Fibroblast of lung (primary cell): ENCODE measurements at regions not wholly inside any gene's neighbourhood (a gene's known extent, or its start where the extent isn't known, plus 50 kb on each side); places are given as distances from the start of the nearest gene placed in this dataset.

ENCODE experiments used
- DNase-seq, 2 donors: peaks; one replicate each; pipeline versions ENCODE4 v3.0.0 to v3.0.0-alpha.2; 2010; ENCODE audit warnings: low read depth in 2 of 2
- H2AFZ ChIP-seq: 2 replicates; pipeline ENCODE4 v1.5.1; 2012; ENCODE audit warnings: low read length, control low read depth, inconsistent platforms
- H3K27ac ChIP-seq: 2 replicates; pipeline ENCODE4 v1.5.1; 2011; ENCODE audit warnings: low read length, control low read depth; ENCODE audit not compliant: insufficient read depth
- H3K27me3 ChIP-seq: 2 replicates; pipeline ENCODE4 v1.5.1; 2011; ENCODE audit warnings: mild to moderate bottlenecking, low read length; ENCODE audit not compliant: control insufficient read depth, insufficient read depth
- H3K36me3 ChIP-seq: 2 replicates; pipeline ENCODE4 v1.5.1; 2011; ENCODE audit warnings: low read length; ENCODE audit not compliant: control insufficient read depth, insufficient read depth
- H3K4me1 ChIP-seq: 2 replicates; pipeline ENCODE4 v1.5.1; 2011; ENCODE audit warnings: low read length; ENCODE audit not compliant: control insufficient read depth, insufficient read depth; ENCODE audit errors: extremely low read depth
- H3K4me2 ChIP-seq: 2 replicates; pipeline ENCODE4 v1.5.1; 2011; ENCODE audit warnings: low read length, control low read depth; ENCODE audit not compliant: insufficient read depth; ENCODE audit errors: extremely low read depth
- H3K4me3 ChIP-seq, 4 experiments: fragments of 200-600 bp in 1 of 4; sonication (generic) in 1 of 4; replicated peaks in 1 of 4; 2 replicates each; pipeline ENCODE4 v1.5.1; 2011 to 2016; ENCODE audit warnings: low read length in 4 of 4, low read depth in 3 of 4, mild to moderate bottlenecking in 3 of 4, control low read depth in 2 of 4, inconsistent platforms in 1 of 4, mixed read lengths in 1 of 4; ENCODE audit not compliant: insufficient read depth in 1 of 4; ENCODE audit errors: control extremely low read depth in 1 of 4
- H3K79me2 ChIP-seq: 2 replicates; pipeline ENCODE4 v1.5.1; 2012; ENCODE audit warnings: mild to moderate bottlenecking, low read length, inconsistent platforms; ENCODE audit not compliant: control insufficient read depth, insufficient read depth
- H3K9ac ChIP-seq: 2 replicates; pipeline ENCODE4 v1.5.1; 2011; ENCODE audit warnings: mild to moderate bottlenecking, low read length, control low read depth; ENCODE audit not compliant: insufficient read depth
- H3K9me3 ChIP-seq: 2 replicates; pipeline ENCODE4 v1.5.1; 2012; ENCODE audit warnings: low read depth, low read length; ENCODE audit not compliant: control insufficient read depth, insufficient read depth
- H4K20me1 ChIP-seq: 2 replicates; pipeline ENCODE4 v1.5.1; 2011; ENCODE audit warnings: low read length; ENCODE audit not compliant: control insufficient read depth, insufficient read depth; ENCODE audit errors: extremely low read depth
- EZH2 ChIP-seq: IDR thresholded peaks from 2 replicates; pipeline ENCODE4 v1.5.1; 2012; ENCODE audit warnings: low read length, control low read depth, mild to moderate bottlenecking; ENCODE audit errors: missing control alignments
- TF ChIP-seq, protein P1 (sequence below), 2 donors: IDR thresholded peaks in 1 of 2; conservative IDR thresholded peaks in 1 of 2; 1 replicate in 1 of 2; 2 replicates in 1 of 2; pipeline ENCODE4 v1.5.1; 2011 to 2012; ENCODE audit warnings: low read length in 2 of 2, control low read depth in 1 of 2, inconsistent platforms in 1 of 2, low read depth in 1 of 2, mild to moderate bottlenecking in 1 of 2

DNA sequence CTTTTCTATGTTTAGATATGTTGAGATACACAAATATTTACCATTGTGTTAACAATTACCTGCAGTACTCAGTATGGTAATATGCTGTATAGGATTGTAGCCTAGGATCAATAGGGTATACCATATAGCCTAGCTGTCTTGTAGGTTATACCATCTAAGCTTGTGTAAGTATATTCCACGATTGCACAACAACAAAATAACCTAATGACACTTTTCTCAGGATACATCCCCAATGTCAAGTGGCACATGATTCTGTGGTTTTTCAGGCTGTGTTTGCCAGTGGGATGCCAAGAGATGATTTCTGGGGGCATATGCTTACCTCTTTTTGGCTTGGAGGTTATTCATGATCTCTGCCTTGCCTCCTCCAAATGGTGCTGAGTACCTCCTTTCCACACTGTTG, 247.2 kb upstream of the CENPE start:
- H3K27me3 ChIP-seq, result no peaks in the 10 kb centered on the region
- H4K20me1 ChIP-seq, result no peaks in the 10 kb centered on the region
- H3K9me3 ChIP-seq, result no peaks in the 10 kb centered on the region
- no peaks in the 10 kb centered on the region for H3K36me3 ChIP-seq
- no peak for DNase-seq
- no peak overlapping the region for H3K9ac ChIP-seq
- no peaks in the 10 kb centered on the region for H3K4me1 ChIP-seq
- no peaks in the 10 kb centered on the region for H3K79me2 ChIP-seq
- no peak overlapping the region for H2AFZ ChIP-seq
- TF ChIP-seq EZH2, result no peak
- TF ChIP-seq, protein P1, sequence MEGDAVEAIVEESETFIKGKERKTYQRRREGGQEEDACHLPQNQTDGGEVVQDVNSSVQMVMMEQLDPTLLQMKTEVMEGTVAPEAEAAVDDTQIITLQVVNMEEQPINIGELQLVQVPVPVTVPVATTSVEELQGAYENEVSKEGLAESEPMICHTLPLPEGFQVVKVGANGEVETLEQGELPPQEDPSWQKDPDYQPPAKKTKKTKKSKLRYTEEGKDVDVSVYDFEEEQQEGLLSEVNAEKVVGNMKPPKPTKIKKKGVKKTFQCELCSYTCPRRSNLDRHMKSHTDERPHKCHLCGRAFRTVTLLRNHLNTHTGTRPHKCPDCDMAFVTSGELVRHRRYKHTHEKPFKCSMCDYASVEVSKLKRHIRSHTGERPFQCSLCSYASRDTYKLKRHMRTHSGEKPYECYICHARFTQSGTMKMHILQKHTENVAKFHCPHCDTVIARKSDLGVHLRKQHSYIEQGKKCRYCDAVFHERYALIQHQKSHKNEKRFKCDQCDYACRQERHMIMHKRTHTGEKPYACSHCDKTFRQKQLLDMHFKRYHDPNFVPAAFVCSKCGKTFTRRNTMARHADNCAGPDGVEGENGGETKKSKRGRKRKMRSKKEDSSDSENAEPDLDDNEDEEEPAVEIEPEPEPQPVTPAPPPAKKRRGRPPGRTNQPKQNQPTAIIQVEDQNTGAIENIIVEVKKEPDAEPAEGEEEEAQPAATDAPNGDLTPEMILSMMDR (conservative IDR thresholded peaks at IDR 0.05 in 1 of 2, IDR thresholded peaks at IDR 0.05 in 1 of 2; ENCODE audit: low read depth in 1 of 2, low read length in 2 of 2), result no peak
- H3K27ac ChIP-seq, result no peak overlapping the region
- H3K4me3 ChIP-seq, result no peak overlapping the region
- no peak overlapping the region for H3K4me2 ChIP-seq

DNA sequence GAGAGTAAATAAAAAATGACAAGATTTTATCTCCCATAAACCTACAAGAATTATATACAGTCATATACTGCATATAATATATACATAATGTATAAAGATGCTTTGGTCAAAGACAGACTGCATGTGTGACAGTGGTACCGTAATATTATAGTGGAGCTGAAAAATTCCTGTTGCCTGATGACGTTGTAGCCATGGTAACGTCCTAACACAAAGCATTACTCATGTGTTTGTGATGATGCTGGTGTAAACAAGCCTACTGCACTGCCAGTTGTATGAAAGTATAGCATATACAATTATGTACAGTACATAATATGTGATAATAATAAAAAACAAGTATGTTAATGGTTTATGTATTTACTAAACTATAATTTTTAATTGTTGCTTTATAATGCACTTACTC, 245.2 kb upstream of the CENPE start:
- Histone ChIP-seq H2AFZ (no peak overlapping the region), H3K79me2 (no peaks in the 10 kb centered on the region), H3K9me3 (no peaks in the 10 kb centered on the region), H3K9ac (no peak overlapping the region), H3K27me3 (no peaks in the 10 kb centered on the region), H3K4me1 (no peaks in the 10 kb centered on the region), H3K27ac (no peak overlapping the region), H4K20me1 (no peaks in the 10 kb centered on the region), H3K4me2 (no peak overlapping the region), H3K36me3 (no peaks in the 10 kb centered on the region), H3K4me3 (no peak overlapping the region)
- TF ChIP-seq EZH2, result no peak
- TF ChIP-seq, protein P1 (conservative IDR thresholded peaks at IDR 0.05 in 1 of 2, IDR thresholded peaks at IDR 0.05 in 1 of 2; ENCODE audit: low read depth in 1 of 2, low read length in 2 of 2), result no peak
- DNase-seq, result no peak

- Histone ChIP-seq H3K4me1 (no peaks in the 10 kb centered on the region), H3K4me2 (no peak overlapping the region), H3K9me3 (no peaks in the 10 kb centered on the region), H3K9ac (no peak overlapping the region), H3K27me3 (no peaks in the 10 kb centered on the region), H4K20me1 (no peaks in the 10 kb centered on the region), H3K4me3 (no peak overlapping the region), H3K79me2 (no peaks in the 10 kb centered on the region), H2AFZ (no peak overlapping the region), H3K27ac (no peak overlapping the region), H3K36me3 (no peaks in the 10 kb centered on the region)
- TF ChIP-seq EZH2, result no peak
- TF ChIP-seq, protein P1 (conservative IDR thresholded peaks at IDR 0.05 in 1 of 2, IDR thresholded peaks at IDR 0.05 in 1 of 2; ENCODE audit: low read depth in 1 of 2, low read length in 2 of 2), result no peak
- DNase-seq, result no peak
Measured at GRCh38 chr4:103429283-103429682, 231.1 kb upstream of the CENPE start.
